ENCODE measurements at regions not wholly inside any gene's neighbourhood (a gene's known extent, or its start where the extent isn't known, plus 50 kb on each side); places are given as distances from the start of the nearest gene placed in this dataset.

- no peak overlapping the region for H3K27ac ChIP-seq (ENCODE audit: poor library complexity, severe bottlenecking)
- DNase-seq (ENCODE audit: low spot score) (no peak), ATAC-seq (ENCODE audit: low read depth) (no peak)
Measured at GRCh38 chr9:2345013-2345412, 276.6 kb upstream of the VLDLR start.

GRCh38 chr9:2346277-2346913 lies 275.2 kb upstream of the VLDLR start:
- DNase-seq (ENCODE audit: low spot score) (no peak), ATAC-seq (ENCODE audit: low read depth) (no peak)
- no peak for TF ChIP-seq CTCF (IDR thresholded peaks at IDR 0.05; ENCODE audit: poor library complexity, severe bottlenecking)
- no peaks in the 10 kb centered on the region for H3K27me3 ChIP-seq (ENCODE audit: insufficient read depth, poor library complexity, severe bottlenecking)
- no peaks in the 10 kb centered on the region for H3K36me3 ChIP-seq (ENCODE audit: low read depth)
- no peak overlapping the region for H3K4me3 ChIP-seq (ENCODE audit: severe bottlenecking)
- H3K9me3 ChIP-seq (ENCODE audit: severe bottlenecking), result no peaks in the 10 kb centered on the region
- H3K27ac ChIP-seq (ENCODE audit: poor library complexity, severe bottlenecking), result no peak overlapping the region
- no peaks in the 10 kb centered on the region for H3K4me1 ChIP-seq (ENCODE audit: insufficient read depth, poor library complexity, severe bottlenecking)

More at GRCh38 chr9:2345013-2345412, 276.6 kb upstream of the VLDLR start:
- Histone ChIP-seq H3K27me3 (ENCODE audit: insufficient read depth, poor library complexity, severe bottlenecking) (no peaks in the 10 kb centered on the region), H3K9me3 (ENCODE audit: severe bottlenecking) (no peaks in the 10 kb centered on the region), H3K4me3 (ENCODE audit: severe bottlenecking) (no peak overlapping the region), H3K4me1 (ENCODE audit: insufficient read depth, poor library complexity, severe bottlenecking) (peaks cover 6% of the 10 kb centered on the region), H3K36me3 (ENCODE audit: low read depth) (no peaks in the 10 kb centered on the region)
- no peak for TF ChIP-seq CTCF (IDR thresholded peaks at IDR 0.05; ENCODE audit: poor library complexity, severe bottlenecking)

DNA sequence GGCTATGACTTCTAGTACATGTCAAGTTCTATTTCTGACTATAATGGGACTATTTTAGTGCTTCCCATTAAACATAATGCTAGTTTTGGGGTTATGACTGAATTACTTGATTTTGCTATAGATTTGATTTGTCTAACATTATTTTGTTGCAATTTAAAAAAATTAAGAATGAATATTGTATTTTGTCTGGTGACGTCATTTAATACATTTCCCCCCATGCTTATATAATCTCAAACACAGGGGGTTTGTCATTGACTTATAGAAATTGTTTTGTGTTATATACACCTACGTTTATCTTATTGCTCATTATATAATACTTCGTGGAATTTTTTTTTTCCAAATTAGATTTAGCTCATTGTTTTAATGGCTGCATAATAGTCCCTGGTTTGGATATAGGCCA lies 270.3 kb upstream of the VLDLR start:
- Histone ChIP-seq H3K27me3 (ENCODE audit: insufficient read depth, poor library complexity, severe bottlenecking) (no peaks in the 10 kb centered on the region), H3K4me3 (ENCODE audit: severe bottlenecking) (no peak overlapping the region), H3K4me1 (ENCODE audit: insufficient read depth, poor library complexity, severe bottlenecking) (no peaks in the 10 kb centered on the region), H3K27ac (ENCODE audit: poor library complexity, severe bottlenecking) (no peak overlapping the region), H3K9me3 (ENCODE audit: severe bottlenecking) (no peaks in the 10 kb centered on the region), H3K36me3 (ENCODE audit: low read depth) (no peaks in the 10 kb centered on the region)
- no peak for TF ChIP-seq CTCF (IDR thresholded peaks at IDR 0.05; ENCODE audit: poor library complexity, severe bottlenecking)
- DNase-seq (ENCODE audit: low spot score) (no peak), ATAC-seq (ENCODE audit: low read depth) (no peak)

- no peaks in the 10 kb centered on the region for H3K27me3 ChIP-seq (ENCODE audit: insufficient read depth, poor library complexity, severe bottlenecking)
- no peak overlapping the region for H3K4me3 ChIP-seq (ENCODE audit: severe bottlenecking)
- no peaks in the 10 kb centered on the region for H3K4me1 ChIP-seq (ENCODE audit: insufficient read depth, poor library complexity, severe bottlenecking)
- H3K36me3 ChIP-seq (ENCODE audit: low read depth), result no peaks in the 10 kb centered on the region
- ATAC-seq (ENCODE audit: low read depth) (no peak), DNase-seq (ENCODE audit: low spot score) (no peak)
- no peak overlapping the region for H3K27ac ChIP-seq (ENCODE audit: poor library complexity, severe bottlenecking)
- TF ChIP-seq CTCF (IDR thresholded peaks at IDR 0.05; ENCODE audit: poor library complexity, severe bottlenecking), result no peak
- H3K9me3 ChIP-seq (ENCODE audit: severe bottlenecking), result no peaks in the 10 kb centered on the region
Measured at GRCh38 chr9:2354216-2354615, 267.4 kb upstream of the VLDLR start.

DNA sequence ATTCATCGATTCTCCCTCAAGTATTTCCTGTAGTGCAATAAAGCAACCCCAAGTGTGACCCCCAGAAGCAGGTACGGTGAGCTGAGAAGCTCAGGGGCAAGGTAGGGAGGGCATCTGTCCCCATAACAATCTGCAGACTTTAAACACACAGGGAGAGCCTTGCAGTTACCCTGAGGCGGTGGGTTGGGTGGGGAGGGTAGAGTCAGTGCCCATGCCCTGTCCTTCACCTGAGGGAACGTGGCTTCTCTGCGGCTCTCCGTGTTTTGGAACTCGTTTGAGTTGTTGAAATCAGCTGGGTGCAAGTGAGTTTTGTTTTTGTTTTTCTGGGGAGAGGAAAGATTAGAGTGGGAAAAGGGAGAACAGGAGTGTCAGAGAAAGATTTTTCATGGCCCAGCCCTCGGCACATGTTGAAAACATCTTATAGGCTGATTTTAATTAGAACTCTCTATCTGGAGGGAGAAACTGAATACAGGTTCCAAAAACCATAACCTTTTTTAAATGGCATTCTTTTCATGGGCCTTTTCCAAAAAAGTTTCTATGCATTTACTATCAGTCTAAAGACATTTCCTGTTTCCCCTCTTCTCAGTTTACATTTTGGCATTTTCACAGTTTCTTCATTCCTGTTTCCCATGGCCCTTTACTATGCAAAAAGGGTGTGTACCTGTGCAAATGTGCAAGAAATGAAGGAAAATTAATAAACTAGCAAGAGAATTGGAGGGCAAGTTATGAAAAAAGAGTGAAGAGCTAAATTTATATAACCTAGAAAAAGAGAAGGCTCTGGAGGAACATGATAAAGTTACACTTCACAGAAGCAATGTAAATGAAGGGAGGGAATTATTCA lies 266.5 kb upstream of the VLDLR start:
- no peak overlapping the region for H3K27ac ChIP-seq (ENCODE audit: poor library complexity, severe bottlenecking)
- no peak overlapping the region for H3K4me3 ChIP-seq (ENCODE audit: severe bottlenecking)
- H3K27me3 ChIP-seq (ENCODE audit: insufficient read depth, poor library complexity, severe bottlenecking), result no peaks in the 10 kb centered on the region
- no peaks in the 10 kb centered on the region for H3K9me3 ChIP-seq (ENCODE audit: severe bottlenecking)
- DNase-seq (ENCODE audit: low spot score) (no peak), ATAC-seq (ENCODE audit: low read depth) (no peak)
- no peaks in the 10 kb centered on the region for H3K36me3 ChIP-seq (ENCODE audit: low read depth)
- no peaks in the 10 kb centered on the region for H3K4me1 ChIP-seq (ENCODE audit: insufficient read depth, poor library complexity, severe bottlenecking)
- TF ChIP-seq CTCF (IDR thresholded peaks at IDR 0.05; ENCODE audit: poor library complexity, severe bottlenecking), result no peak

Data from RWPE2 (cell line).